IgD-negative memory B cell (primary cell): ENCODE measurements at regions not wholly inside any gene's neighbourhood (a gene's known extent, or its start where the extent isn't known, plus 50 kb on each side); places are given as distances from the start of the nearest gene placed in this dataset.
"Not testable (repeated sequence)": the region's sequence is repeated elsewhere in the genome, so short reads cannot be mapped to it uniquely, and the experiment has no call there.

Source experiments
- H3K27ac Mint-ChIP-seq, 3 donors: one replicate each; pipeline ENCODE4 v1.8.0; 2020 to 2022; ENCODE audit warnings: mild to moderate bottlenecking in 3 of 3, mixed read lengths in 3 of 3, moderate library complexity in 1 of 3
- H3K27me3 Mint-ChIP-seq: one replicate; pipeline ENCODE4 v1.8.0; 2021; ENCODE audit warnings: mixed read lengths
- H3K36me3 Mint-ChIP-seq: one replicate; pipeline ENCODE4 v1.8.0; 2020; ENCODE audit warnings: mild to moderate bottlenecking, mixed read lengths
- H3K4me1 Mint-ChIP-seq, 3 donors: one replicate each; pipeline ENCODE4 v1.8.0; 2020 to 2022; ENCODE audit warnings: mixed read lengths in 3 of 3, mild to moderate bottlenecking in 1 of 3
- H3K4me3 Mint-ChIP-seq, 4 donors: one replicate each; pipeline ENCODE4 v1.8.0; 2020 to 2022; ENCODE audit warnings: mild to moderate bottlenecking in 4 of 4, mixed read lengths in 4 of 4, moderate library complexity in 3 of 4
- H3K9me3 Mint-ChIP-seq, 3 donors: one replicate each; pipeline ENCODE4 v1.8.0; 2020 to 2021; ENCODE audit warnings: mixed read lengths in 3 of 3, mild to moderate bottlenecking in 1 of 3

- Mint-ChIP-seq H3K36me3 (no peaks in the 10 kb centered on the region), H3K4me1 (no peaks in the 10 kb centered on the region), H3K27me3 (peaks cover 2% of the 10 kb centered on the region), H3K4me3 (no peak overlapping the region), H3K9me3 (no peaks in the 10 kb centered on the region), H3K27ac (no peak overlapping the region)
Measured at GRCh38 chr10:78591066-78591465, 477.7 kb upstream of the ZMIZ1 start.

- Mint-ChIP-seq H3K9me3 (no peaks in the 10 kb centered on the region), H3K27ac (no peak overlapping the region), H3K4me1 (no peaks in the 10 kb centered on the region)
Measured at GRCh38 chr10:78594559-78595268, 474.1 kb upstream of the ZMIZ1 start.

GRCh38 chr10:78595269-78595619 lies 473.5 kb upstream of the ZMIZ1 start:
- no peaks in the 10 kb centered on the region for H3K36me3 Mint-ChIP-seq
- H3K27me3 Mint-ChIP-seq: peaks cover 7% of the 10 kb centered on the region
- no peak overlapping the region for H3K27ac Mint-ChIP-seq
- no peak overlapping the region for H3K4me3 Mint-ChIP-seq
- H3K9me3 Mint-ChIP-seq: no peaks in the 10 kb centered on the region
- no peaks in the 10 kb centered on the region for H3K4me1 Mint-ChIP-seq

More at GRCh38 chr10:78594559-78595268, 474.1 kb upstream of the ZMIZ1 start:
- H3K36me3 Mint-ChIP-seq: no peaks in the 10 kb centered on the region
- no peak overlapping the region for H3K4me3 Mint-ChIP-seq
- peaks cover 7% of the 10 kb centered on the region for H3K27me3 Mint-ChIP-seq

GRCh38 chr10:78596556-78596955 lies 472.2 kb upstream of the ZMIZ1 start:
- H3K27ac Mint-ChIP-seq: no peak overlapping the region
- peaks cover 7% of the 10 kb centered on the region for H3K27me3 Mint-ChIP-seq
- H3K4me1 Mint-ChIP-seq: no peaks in the 10 kb centered on the region
- H3K4me3 Mint-ChIP-seq: no peak overlapping the region
- no peaks in the 10 kb centered on the region for H3K36me3 Mint-ChIP-seq
- H3K9me3 Mint-ChIP-seq: no peaks in the 10 kb centered on the region

- H3K27ac Mint-ChIP-seq: no peak overlapping the region
- H3K27me3 Mint-ChIP-seq: peaks cover 7% of the 10 kb centered on the region
- H3K9me3 Mint-ChIP-seq: no peaks in the 10 kb centered on the region
- no peaks in the 10 kb centered on the region for H3K4me1 Mint-ChIP-seq
- H3K36me3 Mint-ChIP-seq: no peaks in the 10 kb centered on the region
- H3K4me3 Mint-ChIP-seq: no peak overlapping the region
Measured at GRCh38 chr10:78597796-78598555, 470.8 kb upstream of the ZMIZ1 start.

GRCh38 chr10:78599122-78599853 lies 469.5 kb upstream of the ZMIZ1 start:
- Mint-ChIP-seq H3K9me3 (no peaks in the 10 kb centered on the region), H3K4me3 (no peak overlapping the region), H3K27me3 (peaks cover 7% of the 10 kb centered on the region), H3K4me1 (no peaks in the 10 kb centered on the region), H3K36me3 (no peaks in the 10 kb centered on the region), H3K27ac (no peak overlapping the region)

GRCh38 chr10:78600121-78600665 lies 468.6 kb upstream of the ZMIZ1 start:
- H3K27me3 Mint-ChIP-seq: peaks cover 5% of the 10 kb centered on the region
- no peak overlapping the region for H3K27ac Mint-ChIP-seq
- H3K4me1 Mint-ChIP-seq: no peaks in the 10 kb centered on the region

GRCh38 chr10:78600740-78601139 lies 468.0 kb upstream of the ZMIZ1 start:
- no peak overlapping the region for H3K27ac Mint-ChIP-seq
- H3K9me3 Mint-ChIP-seq: no peaks in the 10 kb centered on the region
- peaks cover 5% of the 10 kb centered on the region for H3K27me3 Mint-ChIP-seq
- no peak overlapping the region for H3K4me3 Mint-ChIP-seq
- H3K4me1 Mint-ChIP-seq: no peaks in the 10 kb centered on the region
- no peaks in the 10 kb centered on the region for H3K36me3 Mint-ChIP-seq

More at GRCh38 chr10:78600121-78600665, 468.6 kb upstream of the ZMIZ1 start:
- H3K9me3 Mint-ChIP-seq: no peaks in the 10 kb centered on the region
- H3K36me3 Mint-ChIP-seq: no peaks in the 10 kb centered on the region
- H3K4me3 Mint-ChIP-seq: no peak overlapping the region

- peaks cover 0 to 2% (median 0%) of the 10 kb centered on the region in 3 donors for H3K9me3 Mint-ChIP-seq
- peaks cover 5% of the 10 kb centered on the region for H3K27me3 Mint-ChIP-seq
- no peaks in the 10 kb centered on the region for H3K36me3 Mint-ChIP-seq
- no peak overlapping the region for H3K27ac Mint-ChIP-seq
- no peak overlapping the region for H3K4me3 Mint-ChIP-seq
- no peaks in the 10 kb centered on the region for H3K4me1 Mint-ChIP-seq
Measured at GRCh38 chr10:78602201-78602932, 466.4 kb upstream of the ZMIZ1 start.

GRCh38 chr10:78604286-78604685 lies 464.5 kb upstream of the ZMIZ1 start:
- Mint-ChIP-seq H3K4me3 (no peak overlapping the region), H3K36me3 (no peaks in the 10 kb centered on the region), H3K27me3 (no peaks in the 10 kb centered on the region), H3K9me3 (peaks cover 0 to 4% (median 3%) of the 10 kb centered on the region in 3 donors), H3K27ac (no peak overlapping the region), H3K4me1 (no peaks in the 10 kb centered on the region)

GRCh38 chr10:78604721-78605120 lies 464.0 kb upstream of the ZMIZ1 start:
- peaks cover 0 to 7% (median 3%) of the 10 kb centered on the region in 3 donors for H3K9me3 Mint-ChIP-seq
- no peak overlapping the region for H3K4me3 Mint-ChIP-seq
- H3K27ac Mint-ChIP-seq: no peak overlapping the region
- no peaks in the 10 kb centered on the region for H3K27me3 Mint-ChIP-seq
- no peaks in the 10 kb centered on the region for H3K36me3 Mint-ChIP-seq
- H3K4me1 Mint-ChIP-seq: no peaks in the 10 kb centered on the region

- H3K27me3 Mint-ChIP-seq: no peaks in the 10 kb centered on the region
- no peak overlapping the region for H3K4me3 Mint-ChIP-seq
- H3K9me3 Mint-ChIP-seq: peaks cover 0 to 15% (median 3%) of the 10 kb centered on the region in 3 donors
- H3K27ac Mint-ChIP-seq: no peak overlapping the region
- no peaks in the 10 kb centered on the region for H3K4me1 Mint-ChIP-seq
- no peaks in the 10 kb centered on the region for H3K36me3 Mint-ChIP-seq
Measured at GRCh38 chr10:78605800-78606350, 462.9 kb upstream of the ZMIZ1 start.

GRCh38 chr10:78606766-78607165 lies 462.0 kb upstream of the ZMIZ1 start:
- H3K27me3 Mint-ChIP-seq, H3K27ac Mint-ChIP-seq, H3K4me3 Mint-ChIP-seq, H3K36me3 Mint-ChIP-seq, H3K4me1 Mint-ChIP-seq: not testable (repeated sequence)
- peaks cover 0 to 17% (median 3%) of the 10 kb centered on the region in 3 donors for H3K9me3 Mint-ChIP-seq

GRCh38 chr10:78609976-78610375 lies 458.8 kb upstream of the ZMIZ1 start:
- Mint-ChIP-seq H3K36me3 (no peaks in the 10 kb centered on the region), H3K4me3 (no peak overlapping the region), H3K9me3 (peaks cover 0 to 17% (median 3%) of the 10 kb centered on the region in 3 donors), H3K27me3 (peaks cover 3% of the 10 kb centered on the region), H3K27ac (no peak overlapping the region), H3K4me1 (no peaks in the 10 kb centered on the region)
